NCI-H1105 treated with DMSO at 0.1 percent for 48 hours (cell line): ENCODE measurements at regions not wholly inside any gene's neighbourhood (a gene's known extent, or its start where the extent isn't known, plus 50 kb on each side); places are given as distances from the start of the nearest gene placed in this dataset.

ENCODE experiments used
- DNase-seq: peaks from one replicate; lab custom pipeline; 2025; lab: John Stamatoyannopoulos, UW

- DNase-seq: no peak
Observed at GRCh38 chr20:48204499-48204898, 419.2 kb upstream of the SULF2 start.

DNA sequence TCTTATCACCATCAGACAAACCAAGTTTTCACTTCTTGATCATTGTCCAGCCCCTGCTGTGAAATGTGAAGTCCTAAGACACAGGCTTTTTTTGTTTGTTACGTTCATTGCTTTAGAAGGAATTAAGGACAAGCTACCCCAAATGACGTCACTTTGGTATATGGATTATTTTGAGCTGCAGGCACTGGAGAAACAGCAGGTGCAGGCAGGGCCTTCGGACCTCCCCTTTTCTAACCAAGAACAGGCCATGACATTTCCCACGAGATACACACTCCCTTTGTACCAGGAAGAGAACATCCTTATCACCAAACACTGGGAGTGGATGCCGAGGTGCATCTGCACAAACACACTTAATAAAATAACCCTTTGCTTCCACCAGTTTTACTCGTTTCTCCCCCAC lies 418.0 kb upstream of the SULF2 start:
- no peak for DNase-seq

DNA sequence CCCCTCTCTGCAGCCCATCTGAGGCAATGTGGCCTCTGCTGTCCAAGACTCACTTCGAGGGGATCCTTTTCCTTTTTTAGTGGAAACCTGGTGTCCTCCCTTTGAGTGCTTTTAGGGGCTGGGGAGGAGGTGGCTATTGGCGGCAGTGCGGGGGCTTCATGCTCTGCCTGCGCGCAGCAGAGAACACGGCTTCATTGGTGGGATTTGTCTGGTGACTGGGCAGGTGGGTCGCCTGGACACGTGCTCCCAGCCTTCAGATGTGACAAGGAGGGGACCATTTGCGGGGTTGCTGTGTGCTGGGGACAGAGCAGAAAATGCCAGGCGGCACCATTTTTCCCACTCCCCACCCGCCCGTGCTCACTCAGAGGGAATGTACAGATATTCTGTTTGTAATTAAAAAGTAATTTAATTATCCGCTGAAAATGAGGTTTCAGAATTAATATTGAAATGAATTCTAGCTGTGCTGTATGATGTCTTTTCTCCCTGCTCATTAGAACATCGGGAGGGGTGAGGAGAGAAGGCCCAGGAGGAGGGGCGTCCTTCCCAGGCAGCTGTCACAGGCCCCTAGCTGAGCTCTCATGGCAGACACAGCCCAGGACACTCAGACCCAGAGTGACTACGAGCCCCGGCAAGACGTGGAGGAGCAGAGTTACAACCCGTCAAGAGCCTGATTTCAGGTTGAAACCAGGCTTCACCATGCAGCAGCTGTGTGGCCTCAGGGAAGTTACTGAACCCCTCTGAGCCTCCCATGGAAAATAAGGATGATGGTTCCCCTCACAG lies 417.2 kb upstream of the SULF2 start:
- DNase-seq: no peak

GRCh38 chr20:48201885-48202284 lies 416.6 kb upstream of the SULF2 start:
- DNase-seq: no peak

DNA sequence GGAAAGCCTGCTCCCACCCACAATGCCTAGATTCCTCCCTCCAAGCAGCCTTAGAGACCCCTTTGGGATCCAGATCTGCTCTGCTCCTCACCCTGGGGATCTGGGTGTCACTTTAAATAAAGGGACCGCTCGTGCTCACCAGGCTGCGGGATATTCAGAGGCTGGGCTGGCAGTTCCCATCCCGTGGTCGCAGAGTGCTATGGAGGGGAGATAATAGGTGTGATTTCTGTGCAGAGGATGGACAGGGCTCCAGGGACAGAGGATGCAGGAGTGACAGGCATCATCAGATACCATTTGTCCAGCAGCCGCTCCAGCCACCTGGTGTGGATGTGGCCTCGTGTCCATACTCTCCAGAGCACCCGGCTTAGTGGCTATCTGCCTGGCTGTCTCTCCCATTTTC lies 415.9 kb upstream of the SULF2 start:
- no peak for DNase-seq

- DNase-seq: no peak
Observed at GRCh38 chr20:48198929-48199451, 413.7 kb upstream of the SULF2 start.

- no peak for DNase-seq
Observed at GRCh38 chr20:48197066-48197465, 411.8 kb upstream of the SULF2 start.

GRCh38 chr20:48196486-48196885 lies 411.2 kb upstream of the SULF2 start:
- no peak for DNase-seq

- DNase-seq: no peak
Observed at GRCh38 chr20:48196001-48196400, 410.7 kb upstream of the SULF2 start.

GRCh38 chr20:48195121-48195870 lies 410.0 kb upstream of the SULF2 start:
- DNase-seq: no peak

- peak; percentile 31 for DNase-seq
Observed at GRCh38 chr20:48194583-48194982, 409.3 kb upstream of the SULF2 start.

- DNase-seq: no peak
Observed at GRCh38 chr20:48193627-48194425, 408.5 kb upstream of the SULF2 start.

- DNase-seq: no peak
Observed at GRCh38 chr20:48192109-48192508, 406.8 kb upstream of the SULF2 start.

- no peak for DNase-seq
Observed at GRCh38 chr20:48191200-48191599, 405.9 kb upstream of the SULF2 start.

GRCh38 chr20:48190757-48191156 lies 405.5 kb upstream of the SULF2 start:
- no peak for DNase-seq

GRCh38 chr20:48189181-48189580 lies 403.9 kb upstream of the SULF2 start:
- peak; percentile 27 for DNase-seq

DNA sequence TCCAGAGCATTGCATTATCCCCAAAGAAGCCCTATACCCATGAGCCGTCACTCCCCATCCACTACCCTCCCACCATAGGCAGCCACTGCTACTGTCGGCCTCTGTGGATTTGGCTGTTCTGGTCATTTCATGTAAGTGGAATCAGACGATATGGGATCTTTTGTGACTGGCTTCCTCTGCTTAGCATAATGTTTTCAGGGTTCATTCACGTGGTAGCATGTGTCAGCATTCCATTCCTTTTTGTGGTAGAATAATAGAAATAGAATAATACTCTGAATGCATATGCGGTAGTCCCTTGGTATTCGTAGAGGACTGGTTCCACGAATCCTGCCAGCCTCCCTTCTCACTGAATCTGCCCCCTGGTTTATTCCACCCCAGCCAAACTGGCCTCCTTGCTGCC lies 402.6 kb upstream of the SULF2 start:
- no peak for DNase-seq

DNA sequence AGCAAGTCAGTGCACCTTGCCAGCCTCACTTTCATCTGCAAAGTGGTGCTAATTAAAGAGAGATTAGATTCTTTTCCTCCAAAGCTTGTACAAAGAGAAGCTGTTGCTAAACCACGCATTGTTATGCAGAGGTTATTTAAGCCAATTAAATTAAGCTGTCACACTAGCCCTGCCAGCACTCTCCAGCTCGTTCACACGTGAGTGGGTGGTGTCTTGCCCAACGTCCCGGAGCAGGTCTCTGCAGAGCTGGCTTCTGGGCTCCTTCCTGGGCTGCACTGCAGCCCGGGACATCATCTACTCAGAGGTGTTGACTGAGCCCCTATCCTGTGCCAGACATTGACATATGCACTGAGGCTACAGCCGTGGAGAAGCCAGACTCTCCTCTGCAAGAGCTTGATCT lies 401.6 kb upstream of the SULF2 start:
- no peak for DNase-seq

- DNase-seq: no peak
Observed at GRCh38 chr20:48186447-48186846, 401.2 kb upstream of the SULF2 start.

DNA sequence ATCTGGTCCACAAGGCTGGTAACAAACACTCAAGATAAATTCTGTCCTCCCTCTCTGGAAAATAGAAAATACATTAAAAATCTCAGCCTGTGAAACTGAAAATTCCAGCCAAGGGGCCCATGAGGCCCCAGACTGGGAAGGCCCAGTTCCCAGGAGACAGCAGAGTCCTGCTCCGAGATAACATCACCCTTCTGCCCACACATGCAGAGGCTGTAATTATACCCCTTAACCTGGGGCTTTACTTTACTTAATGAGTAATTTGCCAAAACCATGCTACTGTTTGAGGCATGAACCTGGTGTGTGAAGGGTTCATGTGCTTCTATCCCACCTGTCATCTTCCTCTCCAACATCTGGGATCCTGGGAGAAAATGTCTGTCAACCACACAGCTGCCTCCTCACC lies 398.9 kb upstream of the SULF2 start:
- DNase-seq: peak; percentile 41

DNA sequence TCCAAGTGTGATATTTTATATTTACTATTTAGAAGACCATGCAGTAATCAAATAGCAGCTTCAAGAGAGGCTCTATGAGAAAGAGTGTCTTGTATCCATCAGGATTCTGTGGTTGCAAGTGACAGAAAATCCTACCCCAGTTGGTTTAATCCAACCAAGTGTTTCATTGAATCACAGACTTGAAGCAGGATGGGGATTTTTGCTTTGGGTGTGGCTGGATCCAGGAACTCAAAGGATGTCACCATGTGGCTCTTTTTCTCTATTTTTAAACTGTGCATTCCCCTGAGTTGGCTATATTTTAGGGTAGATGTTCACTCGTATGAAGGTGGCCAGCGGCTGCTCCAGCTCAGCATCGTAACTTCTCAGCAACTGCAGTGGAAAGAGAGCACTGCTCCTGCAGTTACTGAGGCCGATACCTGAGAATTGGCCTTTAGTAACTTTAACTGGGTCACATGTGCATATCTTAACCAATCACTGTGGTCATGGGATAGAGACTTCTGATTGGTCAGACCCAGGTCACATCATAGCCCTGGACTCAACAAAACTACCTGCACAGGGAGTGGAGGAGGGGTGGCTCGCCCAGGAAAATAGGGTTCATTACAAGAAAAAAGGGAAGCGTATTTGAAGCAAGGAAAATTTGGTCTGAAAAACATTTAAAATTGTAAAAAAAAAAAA lies 396.1 kb upstream of the SULF2 start:
- DNase-seq: no peak

- DNase-seq: peak; percentile 61
Observed at GRCh38 chr20:48180618-48181017, 395.3 kb upstream of the SULF2 start.
